KMS-11 (cell line): ENCODE measurements at regions not wholly inside any gene's neighbourhood (a gene's known extent, or its start where the extent isn't known, plus 50 kb on each side); places are given as distances from the start of the nearest gene placed in this dataset.

ENCODE experiments used
- H2AFZ ChIP-seq: fragments of 200-600 bp; sonication (generic); 2 replicates; pipeline ENCODE4 v1.6.1; 2016; ENCODE audit warnings: antibody characterized with exemption, mixed run types, low read depth
- H3K27ac ChIP-seq: fragments of 200-600 bp; sonication (generic); 2 replicates; pipeline ENCODE4 v1.6.1; 2016; ENCODE audit warnings: mild to moderate bottlenecking, mixed run types
- H3K27me3 ChIP-seq: fragments of 200-600 bp; sonication (generic); 2 replicates; pipeline ENCODE4 v1.6.1; 2017; ENCODE audit warnings: mild to moderate bottlenecking, low read depth, mixed run types, moderate library complexity; ENCODE audit not compliant: insufficient read depth
- H3K36me3 ChIP-seq: fragments of 200-600 bp; sonication (generic); 2 replicates; pipeline ENCODE4 v1.6.1; 2017; ENCODE audit warnings: mild to moderate bottlenecking, mixed run types; ENCODE audit not compliant: insufficient read depth
- H3K4me1 ChIP-seq: fragments of 200-600 bp; sonication (generic); 2 replicates; pipeline ENCODE4 v1.6.1; 2016; ENCODE audit warnings: mild to moderate bottlenecking, low read depth, mixed run types; ENCODE audit not compliant: poor library complexity, severe bottlenecking
- H3K4me2 ChIP-seq: fragments of 200-600 bp; sonication (generic); 2 replicates; pipeline ENCODE4 v1.7.0; 2016; ENCODE audit warnings: mild to moderate bottlenecking, mixed run types
- H3K4me3 ChIP-seq: fragments of 200-600 bp; sonication (generic); IDR thresholded peaks from 2 replicates; pipeline ENCODE4 v1.6.1; 2017; ENCODE audit warnings: low read depth, low read length, mixed read lengths; ENCODE audit not compliant: insufficient read depth
- H3K79me2 ChIP-seq: fragments of 200-600 bp; sonication (generic); 2 replicates; pipeline ENCODE4 v1.6.1; 2016; ENCODE audit warnings: low read depth, mixed run types; ENCODE audit not compliant: insufficient read depth
- H3K9ac ChIP-seq: fragments of 200-600 bp; sonication (generic); 2 replicates; pipeline ENCODE4 v1.6.1; 2016; ENCODE audit warnings: mild to moderate bottlenecking, mixed run types
- H4K20me1 ChIP-seq: fragments of 200-600 bp; sonication (generic); 2 replicates; pipeline ENCODE4 v1.6.1; 2016; ENCODE audit warnings: mild to moderate bottlenecking, mixed run types; ENCODE audit not compliant: insufficient read depth
- TF ChIP-seq, protein P1 (sequence below): fragments of 200-600 bp; sonication (generic); conservative IDR thresholded peaks from 2 replicates; pipeline ENCODE4 v1.6.1; 2017; ENCODE audit warnings: low read depth, mild to moderate bottlenecking, antibody characterized with exemption, low read length, moderate library complexity, mixed read lengths

DNA sequence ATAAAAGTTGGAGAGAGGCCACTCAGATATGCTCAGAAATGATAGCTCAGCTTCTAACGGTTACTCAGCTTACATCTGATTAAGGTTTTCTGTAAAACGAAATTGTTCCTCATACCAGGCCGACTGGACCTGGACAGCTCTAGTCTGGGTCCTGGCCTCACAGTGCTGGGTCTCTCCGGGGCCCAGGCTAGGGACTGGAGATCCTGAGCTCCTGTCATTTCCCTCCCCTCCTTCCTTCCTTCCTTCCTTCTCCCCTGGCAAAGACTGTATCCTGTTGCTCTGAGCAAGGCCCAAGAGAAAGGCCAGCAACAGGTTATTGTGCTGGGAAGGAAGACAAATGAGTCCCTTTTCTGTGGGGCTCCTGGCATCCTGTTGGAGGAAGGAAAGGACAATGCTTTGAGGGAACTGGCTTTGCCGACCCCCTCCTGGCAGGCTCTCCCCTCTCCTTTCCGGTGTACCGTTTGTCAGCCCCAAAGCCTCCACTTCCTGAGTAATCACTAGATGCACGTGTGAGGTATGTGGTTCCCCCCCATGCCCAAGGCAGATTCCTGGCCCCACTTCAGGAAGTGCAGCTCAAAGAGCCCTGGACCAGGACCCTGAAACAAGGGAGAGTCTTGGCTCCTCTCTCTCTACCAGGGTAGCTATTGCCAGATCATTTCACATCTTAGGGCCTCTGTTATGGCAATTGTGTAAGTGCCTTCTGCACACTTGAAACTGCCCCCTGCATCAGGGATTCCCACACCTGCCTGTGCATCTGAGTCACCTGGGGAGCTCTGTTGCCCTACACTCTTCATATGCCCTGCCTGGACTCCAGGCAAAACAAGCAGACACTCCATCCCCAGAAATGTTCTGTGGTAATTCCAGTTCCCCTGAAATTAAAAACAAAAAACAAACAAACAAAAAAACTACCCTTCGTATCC lies 212.7 kb upstream of the FGGY start:
- H3K27ac ChIP-seq: no peak overlapping the region
- H3K4me3 ChIP-seq: no peak overlapping the region
- no peak overlapping the region for H3K4me2 ChIP-seq
- H3K79me2 ChIP-seq: no peaks in the 10 kb centered on the region
- no peaks in the 10 kb centered on the region for H3K27me3 ChIP-seq
- no peaks in the 10 kb centered on the region for H4K20me1 ChIP-seq
- no peaks in the 10 kb centered on the region for H3K4me1 ChIP-seq
- no peak overlapping the region for H2AFZ ChIP-seq
- no peak overlapping the region for H3K9ac ChIP-seq
- H3K36me3 ChIP-seq: no peaks in the 10 kb centered on the region
- TF ChIP-seq, protein P1, sequence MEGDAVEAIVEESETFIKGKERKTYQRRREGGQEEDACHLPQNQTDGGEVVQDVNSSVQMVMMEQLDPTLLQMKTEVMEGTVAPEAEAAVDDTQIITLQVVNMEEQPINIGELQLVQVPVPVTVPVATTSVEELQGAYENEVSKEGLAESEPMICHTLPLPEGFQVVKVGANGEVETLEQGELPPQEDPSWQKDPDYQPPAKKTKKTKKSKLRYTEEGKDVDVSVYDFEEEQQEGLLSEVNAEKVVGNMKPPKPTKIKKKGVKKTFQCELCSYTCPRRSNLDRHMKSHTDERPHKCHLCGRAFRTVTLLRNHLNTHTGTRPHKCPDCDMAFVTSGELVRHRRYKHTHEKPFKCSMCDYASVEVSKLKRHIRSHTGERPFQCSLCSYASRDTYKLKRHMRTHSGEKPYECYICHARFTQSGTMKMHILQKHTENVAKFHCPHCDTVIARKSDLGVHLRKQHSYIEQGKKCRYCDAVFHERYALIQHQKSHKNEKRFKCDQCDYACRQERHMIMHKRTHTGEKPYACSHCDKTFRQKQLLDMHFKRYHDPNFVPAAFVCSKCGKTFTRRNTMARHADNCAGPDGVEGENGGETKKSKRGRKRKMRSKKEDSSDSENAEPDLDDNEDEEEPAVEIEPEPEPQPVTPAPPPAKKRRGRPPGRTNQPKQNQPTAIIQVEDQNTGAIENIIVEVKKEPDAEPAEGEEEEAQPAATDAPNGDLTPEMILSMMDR: no peak

DNA sequence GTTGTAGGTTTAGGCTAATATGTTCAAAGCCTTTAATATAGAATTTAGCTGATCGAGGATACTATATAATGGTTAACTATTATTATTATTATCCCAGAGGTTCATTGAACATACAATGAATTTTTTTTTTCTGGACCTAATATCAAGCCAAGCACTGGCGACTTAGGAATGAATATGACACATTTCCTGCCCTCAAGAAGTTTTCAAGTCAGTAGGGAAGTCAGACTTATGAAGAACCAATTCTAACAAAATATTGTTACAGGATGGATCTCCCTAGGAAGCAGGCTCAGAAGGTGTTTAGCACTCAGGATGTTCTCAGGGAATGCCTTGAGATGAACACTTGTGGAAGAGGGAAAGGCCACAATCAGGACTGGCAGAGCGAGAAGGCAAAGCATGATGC lies 211.8 kb upstream of the FGGY start:
- no peak overlapping the region for H3K27ac ChIP-seq
- H3K9ac ChIP-seq: no peak overlapping the region
- no peaks in the 10 kb centered on the region for H3K36me3 ChIP-seq
- TF ChIP-seq, protein P1: no peak
- no peaks in the 10 kb centered on the region for H4K20me1 ChIP-seq
- no peaks in the 10 kb centered on the region for H3K4me1 ChIP-seq
- no peak overlapping the region for H3K4me3 ChIP-seq
- H2AFZ ChIP-seq: no peak overlapping the region
- H3K27me3 ChIP-seq: no peaks in the 10 kb centered on the region
- H3K4me2 ChIP-seq: no peak overlapping the region
- H3K79me2 ChIP-seq: no peaks in the 10 kb centered on the region

DNA sequence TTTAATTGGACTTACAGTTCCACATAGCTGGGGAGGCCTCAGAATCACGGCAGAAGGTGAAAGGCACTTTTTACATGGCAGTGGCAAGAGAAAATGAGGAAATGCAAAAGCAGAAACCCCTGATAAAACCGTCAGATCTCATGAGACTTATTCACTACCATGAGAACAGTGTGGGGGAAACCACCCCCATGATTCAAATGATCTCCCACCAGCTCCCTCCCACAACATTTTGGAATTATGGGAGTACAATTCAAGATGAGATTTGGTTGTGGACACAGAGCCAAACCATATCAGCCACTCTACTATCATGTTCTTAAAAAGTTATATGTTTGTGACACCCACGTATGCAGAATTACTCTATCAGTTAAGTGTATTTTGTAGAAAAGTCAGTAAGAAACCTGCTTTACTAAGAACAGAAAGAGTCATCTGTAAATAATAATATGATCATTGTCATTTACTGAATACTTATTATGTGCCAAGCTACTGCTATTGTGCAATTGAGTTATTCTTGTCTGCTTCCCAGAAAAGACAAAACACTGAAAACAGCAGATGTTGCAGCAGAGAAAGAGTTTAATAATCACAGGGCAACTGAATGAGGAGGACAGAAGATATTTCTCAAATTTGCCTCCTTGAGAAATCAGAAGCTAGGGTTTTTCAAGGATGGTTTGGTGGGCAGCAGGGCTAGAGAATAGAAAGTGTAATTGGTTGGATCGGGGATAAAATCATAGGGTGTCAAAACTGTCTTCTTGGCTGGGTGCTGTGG lies 207.7 kb upstream of the FGGY start:
- Histone ChIP-seq H3K4me2 (no peak overlapping the region), H3K79me2 (no peaks in the 10 kb centered on the region), H4K20me1 (no peaks in the 10 kb centered on the region), H3K36me3 (no peaks in the 10 kb centered on the region), H2AFZ (no peak overlapping the region), H3K4me1 (no peaks in the 10 kb centered on the region), H3K27ac (no peak overlapping the region), H3K9ac (no peak overlapping the region), H3K27me3 (no peaks in the 10 kb centered on the region), H3K4me3 (no peak overlapping the region)
- TF ChIP-seq, protein P1: no peak

DNA sequence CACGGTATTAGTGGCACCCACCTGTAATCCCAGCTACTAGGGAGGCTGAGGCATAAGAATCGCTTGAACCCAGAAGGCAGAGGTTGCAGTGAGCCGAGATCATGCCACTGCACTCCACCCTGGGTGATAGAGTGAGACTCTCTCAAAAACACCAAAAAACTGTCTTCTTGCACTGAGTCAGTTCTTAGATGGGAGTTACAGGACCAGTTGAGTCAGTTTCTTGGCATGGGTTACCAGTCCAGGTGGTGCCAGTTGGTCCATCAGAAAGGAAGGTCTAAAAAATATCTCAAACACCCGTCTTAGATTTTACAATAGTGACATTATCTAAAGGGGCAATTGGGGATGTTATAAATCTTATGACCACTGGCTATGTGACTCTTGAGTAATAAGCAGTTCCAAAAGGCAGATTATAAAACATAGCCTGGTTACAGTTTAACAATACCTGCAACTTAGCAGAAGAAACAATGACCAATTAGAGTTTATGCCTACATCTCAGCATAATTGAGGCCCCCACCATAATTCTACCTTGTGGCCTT lies 206.9 kb upstream of the FGGY start:
- Histone ChIP-seq H3K4me3 (no peak overlapping the region), H3K4me2 (no peak overlapping the region), H3K36me3 (no peaks in the 10 kb centered on the region), H2AFZ (no peak overlapping the region), H3K79me2 (no peaks in the 10 kb centered on the region), H3K27me3 (no peaks in the 10 kb centered on the region), H3K9ac (no peak overlapping the region), H3K27ac (no peak overlapping the region), H4K20me1 (no peaks in the 10 kb centered on the region), H3K4me1 (no peaks in the 10 kb centered on the region)
- TF ChIP-seq, protein P1: no peak
